GM18511 (cell line): ENCODE measurements at regions not wholly inside any gene's neighbourhood (a gene's known extent, or its start where the extent isn't known, plus 50 kb on each side); places are given as distances from the start of the nearest gene placed in this dataset.

ENCODE experiments used
- ATAC-seq: cut with Tn5 transposase; IDR thresholded peaks from one replicate; pipeline ENCODE4 v1.9.1; 2021; ENCODE audit warnings: mild to moderate bottlenecking, moderate library complexity; ENCODE audit not compliant: unreplicated experiment

- peak; percentile 89 for ATAC-seq
Observed at GRCh38 chr20:22333885-22334545, 250.4 kb downstream of the FOXA2 start.

- no peak for ATAC-seq
Observed at GRCh38 chr20:22324505-22324904, 259.9 kb downstream of the FOXA2 start.

GRCh38 chr20:22322513-22322912 is 261.9 kb downstream of the FOXA2 start:
- ATAC-seq: no peak

GRCh38 chr20:22321191-22321590 is 263.2 kb downstream of the FOXA2 start:
- no peak for ATAC-seq

- ATAC-seq: no peak
Observed at GRCh38 chr20:22320245-22320915, 264.0 kb downstream of the FOXA2 start.

GRCh38 chr20:22315771-22316170 is 268.6 kb downstream of the FOXA2 start:
- ATAC-seq: no peak

GRCh38 chr20:22315073-22315472 is 269.3 kb downstream of the FOXA2 start:
- no peak for ATAC-seq

GRCh38 chr20:22312744-22313346 is 271.5 kb downstream of the FOXA2 start:
- no peak for ATAC-seq

GRCh38 chr20:22308934-22309333 is 275.4 kb downstream of the FOXA2 start:
- no peak for ATAC-seq

- no peak for ATAC-seq
Observed at GRCh38 chr20:22307409-22307808, 277.0 kb downstream of the FOXA2 start.

GRCh38 chr20:22305381-22305780 is 279.0 kb downstream of the FOXA2 start:
- no peak for ATAC-seq

GRCh38 chr20:22303523-22303922 is 280.8 kb downstream of the FOXA2 start:
- ATAC-seq: no peak

GRCh38 chr20:22302039-22302438 is 282.3 kb downstream of the FOXA2 start:
- no peak for ATAC-seq

- no peak for ATAC-seq
Observed at GRCh38 chr20:22293886-22294285, 290.5 kb downstream of the FOXA2 start.

- no peak for ATAC-seq
Observed at GRCh38 chr20:22289442-22289841, 294.9 kb downstream of the FOXA2 start.

GRCh38 chr20:22288957-22289356 is 295.4 kb downstream of the FOXA2 start:
- no peak for ATAC-seq

- no peak for ATAC-seq
Observed at GRCh38 chr20:22288156-22288555, 296.2 kb downstream of the FOXA2 start.

- ATAC-seq: no peak
Observed at GRCh38 chr20:22285555-22285954, 298.8 kb downstream of the FOXA2 start.

GRCh38 chr20:22282696-22283095 is 301.7 kb downstream of the FOXA2 start:
- ATAC-seq: no peak

- ATAC-seq: no peak
Observed at GRCh38 chr20:22274330-22274729, 310.0 kb downstream of the FOXA2 start.

GRCh38 chr20:22268675-22269074 is 315.7 kb downstream of the FOXA2 start:
- no peak for ATAC-seq

- no peak for ATAC-seq
Observed at GRCh38 chr20:22264917-22265316, 319.5 kb downstream of the FOXA2 start.
